GM12878 (cell line): ENCODE measurements at regions not wholly inside any gene's neighbourhood (a gene's known extent, or its start where the extent isn't known, plus 50 kb on each side); places are given as distances from the start of the nearest gene placed in this dataset.
"Not testable (repeated sequence)": the region's sequence is repeated elsewhere in the genome, so short reads cannot be mapped to it uniquely, and the experiment has no call there.

Experiments used
- ATAC-seq: fragments of 200-7000 bp; cut with Tn5 transposase; 3 replicates; pipeline ENCODE4 v1.9.1; 2020; ENCODE audit warnings: mild to moderate bottlenecking, moderate library complexity
- BruUV-seq: library from RNA; stranded (reverse); fragments of 400-500 nt; replicated peaks from 2 replicates; lab custom pipeline; 2021; lab: Mats Ljungman, UMichigan
- CTCF ChIA-PET: fragments of 300-600 bp; sonication (Branson Sonifier 250); formaldehyde crosslinking; extraction: SDS; loops from one replicate; lab custom pipeline; 2021; ENCODE audit warnings: inconsistent platforms; lab: Yijun Ruan, JAX
- POLR2A ChIA-PET: fragments of 350-600 bp; formaldehyde crosslinking; extraction: SDS; loops from one replicate; lab custom pipeline; 2021; ENCODE audit warnings: inconsistent platforms; lab: Charles Lee
- RAD21 ChIA-PET: fragments of 300-600 bp; sonication (Branson Sonifier 250); formaldehyde crosslinking; loops from one replicate; lab custom pipeline; 2023; ENCODE audit warnings: antibody characterized with exemption; ENCODE audit not compliant: unreplicated experiment; lab: Charles Lee
- SMC1A ChIA-PET: fragments of 300-600 bp; sonication (Branson Sonifier 250); formaldehyde crosslinking; loops from one replicate; lab custom pipeline; 2023; ENCODE audit not compliant: unreplicated experiment, uncharacterized antibody; lab: Charles Lee
- DNase-seq: peaks from one replicate; pipeline ENCODE4 v3.0.0-alpha.2; 2011; ENCODE audit warnings: low read depth, low spot score
- FAIRE-seq: peaks from 3 replicates; lab custom pipeline; 2011; peaks lifted over from hg19 to GRCh38; lab: Jason Lieb, UNC
- H2AFZ ChIP-seq: 2 replicates; pipeline ENCODE4 v1.6.0; 2011; ENCODE audit warnings: low read depth, low read length, control low read depth; ENCODE audit not compliant: control insufficient read depth
- H3K27ac ChIP-seq: 2 replicates; pipeline ENCODE4 v1.5.1; 2011; ENCODE audit warnings: control low read depth; ENCODE audit not compliant: control insufficient read depth, insufficient read depth
- H3K27me3 ChIP-seq, 2 experiments: replicated peaks in 1 of 2; 2 replicates each; pipeline versions ENCODE4 v1.6.0 to v1.6.1; 2011; ENCODE audit warnings: low read length in 1 of 2; ENCODE audit not compliant: control insufficient read depth in 2 of 2, insufficient read depth in 2 of 2
- H3K36me3 ChIP-seq, 2 experiments: 2 replicates each; pipeline ENCODE4 v1.5.1; 2011; ENCODE audit warnings: low read length in 1 of 2; ENCODE audit not compliant: control insufficient read depth in 2 of 2, insufficient read depth in 2 of 2
- H3K4me1 ChIP-seq: 2 replicates; pipeline ENCODE4 v1.6.1; 2011; ENCODE audit warnings: mild to moderate bottlenecking, low read length, moderate library complexity, mixed read lengths; ENCODE audit not compliant: control insufficient read depth, insufficient read depth
- H3K4me2 ChIP-seq: 2 replicates; pipeline ENCODE4 v1.6.0; 2011; ENCODE audit warnings: control low read depth; ENCODE audit not compliant: control insufficient read depth, insufficient read depth
- H3K4me3 ChIP-seq: fragments of 200-600 bp; sonication (generic); 2 replicates; pipeline ENCODE4 v1.5.1; 2016
- H3K79me2 ChIP-seq: 2 replicates; pipeline ENCODE4 v1.6.0; 2011; ENCODE audit warnings: low read length; ENCODE audit not compliant: control insufficient read depth, insufficient read depth
- H3K9ac ChIP-seq: 2 replicates; pipeline ENCODE4 v1.8.0; 2011; ENCODE audit warnings: low read length, control low read depth, mixed read lengths; ENCODE audit not compliant: control insufficient read depth, insufficient read depth
- H3K9me3 ChIP-seq: replicated peaks from 3 replicates; pipeline ENCODE4 v1.5.1; 2011; ENCODE audit warnings: mild to moderate bottlenecking, low read length; ENCODE audit not compliant: control insufficient read depth, insufficient read depth
- H4K20me1 ChIP-seq: 2 replicates; pipeline ENCODE4 v1.6.0; 2011; ENCODE audit not compliant: control insufficient read depth, insufficient read depth
- ATF7 ChIP-seq: fragments of 450-650 bp; IDR thresholded peaks from 2 replicates; pipeline ENCODE4 v1.6.1; 2016; ENCODE audit warnings: low read depth, mild to moderate bottlenecking
- CBFB ChIP-seq: IDR thresholded peaks from 2 replicates; pipeline ENCODE4 v1.6.1; 2016; ENCODE audit warnings: antibody characterized with exemption, low read depth
- CBX5 ChIP-seq: sonication (generic); IDR thresholded peaks from 2 replicates; pipeline ENCODE4 v1.6.1; 2016; ENCODE audit warnings: low read depth, moderate library complexity, mild to moderate bottlenecking, inconsistent platforms
- EGR1 ChIP-seq, 2 experiments: IDR thresholded peaks; 1 replicate in 1 of 2; 2 replicates in 1 of 2; pipeline ENCODE4 v1.6.1; 2011 to 2012; ENCODE audit warnings: low read depth in 2 of 2, low read length in 2 of 2, borderline replicate concordance in 1 of 2, mild to moderate bottlenecking in 1 of 2, moderate library complexity in 1 of 2
- LARP7 ChIP-seq: fragments of 450-650 bp; IDR thresholded peaks from 2 replicates; pipeline ENCODE4 v1.6.1; 2017; ENCODE audit warnings: mild to moderate bottlenecking
- MYC ChIP-seq: IDR thresholded peaks from 2 replicates; pipeline ENCODE4 v1.6.1; 2011; ENCODE audit warnings: mild to moderate bottlenecking, low read length, moderate library complexity, inconsistent platforms; ENCODE audit not compliant: insufficient read depth, insufficient replicate concordance, insufficient read length, severe bottlenecking
- NFYB ChIP-seq: IDR thresholded peaks from 2 replicates; pipeline ENCODE4 v1.6.1; 2011; ENCODE audit warnings: low read depth, mild to moderate bottlenecking, low read length, improper control_type of control experiment, moderate library complexity; ENCODE audit not compliant: insufficient read depth
- NR2C1 ChIP-seq: fragments of 450-650 bp; IDR thresholded peaks from 2 replicates; pipeline ENCODE4 v1.6.1; 2017; ENCODE audit warnings: antibody characterized with exemption, mild to moderate bottlenecking, moderate library complexity
- SMAD1 ChIP-seq: fragments of 450-650 bp; IDR thresholded peaks from 2 replicates; pipeline ENCODE4 v1.6.1; 2018; ENCODE audit warnings: mild to moderate bottlenecking, low read depth; ENCODE audit not compliant: partially characterized antibody
- STAT3 ChIP-seq: IDR thresholded peaks from 2 replicates; pipeline ENCODE4 v1.6.1; 2011; ENCODE audit warnings: low read depth, low read length, improper control_type of control experiment
- SUZ12 ChIP-seq: fragments of 200-600 bp; sonication (generic); IDR thresholded peaks from one replicate; pipeline ENCODE4 v1.6.1; 2018; ENCODE audit warnings: antibody characterized with exemption, mild to moderate bottlenecking; ENCODE audit not compliant: unreplicated experiment
- WRNIP1 ChIP-seq: IDR thresholded peaks from 2 replicates; pipeline ENCODE4 v1.6.1; 2011; ENCODE audit warnings: low read depth, low read length, improper control_type of control experiment, borderline replicate concordance
- ZNF274 ChIP-seq: IDR thresholded peaks from one replicate; pipeline ENCODE4 v1.8.0; 2011; ENCODE audit not compliant: insufficient read length, insufficient read depth
- WGBS: methylation state at CpG from one replicate; pipeline ENCODE4 v1.1.6; 2016; ENCODE audit warnings: low lambda C conversion rate; ENCODE audit not compliant: insufficient replicate concordance, insufficient coverage; ENCODE audit errors: missing lambda C conversion rate; 5-methylcytosine and 5-hydroxymethylcytosine counted together
- in situ Hi-C: fragments of 300-500 bp; cut with MboI; formaldehyde crosslinking; loops from 9 replicates; pipeline ENCODE4 v1.14.3; 2018; ENCODE audit warnings: mixed read lengths
- intact Hi-C: fragments of 100-400 bp; cut with micrococcal nuclease; formaldehyde crosslinking; loops from one replicate; pipeline ENCODE4 v1.14.2; 2022; ENCODE audit not compliant: unreplicated experiment
- TF ChIP-seq, protein P1 (sequence below): IDR thresholded peaks from 2 replicates; pipeline ENCODE4 v1.6.1; 2012; ENCODE audit warnings: low read depth, low read length, improper control_type of control experiment

DNA sequence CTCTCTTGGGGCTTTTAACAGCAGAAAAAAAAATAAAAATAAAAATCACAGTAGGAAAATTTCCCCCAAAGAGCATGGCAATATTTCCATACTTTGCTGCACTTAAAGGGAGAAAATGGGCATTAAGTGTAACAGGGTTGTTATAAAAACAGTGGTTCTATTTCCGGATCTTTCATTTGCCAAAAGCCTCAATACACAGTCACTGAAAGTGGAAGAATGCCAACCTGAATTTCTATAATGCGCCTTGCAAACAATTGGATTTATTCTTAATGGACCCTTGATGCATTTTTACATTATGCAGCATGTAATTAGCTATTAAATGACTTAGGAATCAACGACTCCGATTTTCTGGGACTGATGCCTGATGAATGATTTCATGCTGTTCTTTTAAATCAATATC lies 127.6 kb upstream of the NANOS1 start:
- Histone ChIP-seq H3K79me2 (no peaks in the 10 kb centered on the region), H3K36me3 (no peaks in the 10 kb centered on the region), H4K20me1 (no peaks in the 10 kb centered on the region)
- POLR2A ChIA-PET, result no interaction called here
- RAD21 ChIA-PET, result no interaction called here
- CTCF ChIA-PET, result no interaction called here
- no peak for FAIRE-seq
- no TSS peak for BruUV-seq
- TF ChIP-seq CBX5 (no peak), LARP7 (no peak), MYC (no peak), ZNF274 (no peak), STAT3 (no peak), SUZ12 (no peak), ATF7 (no peak), SMAD1 (no peak), CBFB (no peak), WRNIP1 (no peak), EGR1 (IDR thresholded peaks at IDR 0.05; ENCODE audit: borderline replicate concordance in 1 of 2, low read depth in 2 of 2, low read length in 2 of 2) (no peak), NR2C1 (no peak), NFYB (no peak)
- TF ChIP-seq, protein P1, sequence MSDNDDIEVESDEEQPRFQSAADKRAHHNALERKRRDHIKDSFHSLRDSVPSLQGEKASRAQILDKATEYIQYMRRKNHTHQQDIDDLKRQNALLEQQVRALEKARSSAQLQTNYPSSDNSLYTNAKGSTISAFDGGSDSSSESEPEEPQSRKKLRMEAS, result no peak
- TF ChIP-seq, all 136 proteins: peak for 0
- Histone ChIP-seq H2AFZ (no peak overlapping the region), H3K9ac (no peak overlapping the region), H3K27ac (no peak overlapping the region), H3K4me1 (no peaks in the 10 kb centered on the region), H3K4me3 (no peak overlapping the region), H3K9me3 (no peaks in the 10 kb centered on the region), H3K27me3 (no peaks in the 10 kb centered on the region), H3K4me2 (no peak overlapping the region)
- SMC1A ChIA-PET, result no interaction called here
- DNase-seq, result no peak
- intact Hi-C loops, result no loop called here
- ATAC-seq, result no peak
- WGBS, result 47% methylated on average over 4 of the region's 4 CpGs
- in situ Hi-C loops, result no loop called here

DNA sequence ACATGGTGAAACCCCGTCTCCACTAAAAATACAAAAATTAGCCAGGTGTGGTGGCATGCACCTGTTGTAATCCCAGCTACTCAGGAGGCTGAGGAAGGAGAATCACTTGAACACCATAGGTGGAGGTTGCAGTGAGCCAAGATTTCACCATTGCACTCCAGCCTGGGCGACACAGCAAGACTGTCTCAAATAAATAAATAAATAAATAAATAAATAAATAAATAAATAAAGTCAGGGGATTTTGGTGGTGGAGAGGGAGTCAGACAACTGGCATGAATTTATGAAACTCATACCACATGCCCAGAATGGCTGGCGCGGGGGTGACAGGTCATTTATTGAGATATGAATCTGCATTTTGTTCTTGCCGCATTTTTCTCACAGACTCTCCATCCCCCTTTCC lies 126.9 kb upstream of the NANOS1 start:
- H2AFZ ChIP-seq, DNase-seq, ATAC-seq, BruUV-seq, intact Hi-C loops, H3K36me3 ChIP-seq, H3K9ac ChIP-seq, in situ Hi-C loops, H3K79me2 ChIP-seq, H3K4me2 ChIP-seq, H3K27me3 ChIP-seq, POLR2A ChIA-PET, H3K27ac ChIP-seq, H3K4me3 ChIP-seq, CTCF ChIA-PET, H3K9me3 ChIP-seq, H3K4me1 ChIP-seq, RAD21 ChIA-PET, H4K20me1 ChIP-seq, SMC1A ChIA-PET, FAIRE-seq: not testable (repeated sequence)
- 62% methylated on average over 5 of the region's 5 CpGs for WGBS
